ENCODE measurements at regions not wholly inside any gene's neighbourhood (a gene's known extent, or its start where the extent isn't known, plus 50 kb on each side); places are given as distances from the start of the nearest gene placed in this dataset.

DNA sequence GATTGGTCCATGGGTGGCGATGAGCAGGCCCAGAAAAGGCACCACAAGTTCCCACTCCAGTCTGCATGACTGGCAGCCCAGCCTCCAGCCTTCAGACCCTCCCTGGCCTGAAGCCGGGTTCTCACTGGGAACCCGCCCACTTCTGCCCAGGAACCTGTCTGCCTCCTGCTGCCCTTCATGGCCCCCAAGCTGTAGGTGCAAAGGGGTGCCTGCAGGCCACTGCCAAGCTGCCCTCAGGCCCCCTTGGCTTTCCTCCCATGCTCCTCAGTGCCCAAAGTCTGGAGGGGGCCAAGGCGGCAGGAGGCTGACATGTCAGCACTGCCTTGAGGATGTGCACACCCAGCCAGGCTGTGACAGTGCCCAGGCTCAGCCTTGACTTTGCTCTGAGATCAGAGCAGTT lies 488.5 kb upstream of the THBS1 start:
- no peaks in the 10 kb centered on the region for H3K36me3 ChIP-seq (ENCODE audit: control insufficient read depth, insufficient read depth, low read length)
- intact Hi-C loops (cut with micrococcal nuclease; ENCODE audit: unreplicated experiment): no loop called here
- H3K4me1 ChIP-seq: peaks cover 11% of the 10 kb centered on the region; the same call in 1 of the 2 replicates
- no peaks in the 10 kb centered on the region for H3K9me3 ChIP-seq
- CTCF ChIA-PET: no interaction called here
- H3K4me3 Mint-ChIP-seq (ENCODE audit: unreplicated experiment): no peak overlapping the region
- H3K27me3 ChIP-seq (replicated peaks; ENCODE audit: control insufficient read depth, insufficient read depth, low read length): no peaks in the 10 kb centered on the region
- H3K4me1 Mint-ChIP-seq (ENCODE audit: low read depth, unreplicated experiment): peaks cover 10% of the 10 kb centered on the region
- no peaks in the 10 kb centered on the region for H3K9me3 Mint-ChIP-seq (ENCODE audit: unreplicated experiment)
- no TSS peak for BruUV-seq (replicated peaks)
- H3K27me3 Mint-ChIP-seq (ENCODE audit: insufficient read depth, unreplicated experiment): no peaks in the 10 kb centered on the region
- H3K4me3 ChIP-seq (ENCODE audit: low read depth, low read length): no peak overlapping the region
- TF ChIP-seq, protein P1, sequence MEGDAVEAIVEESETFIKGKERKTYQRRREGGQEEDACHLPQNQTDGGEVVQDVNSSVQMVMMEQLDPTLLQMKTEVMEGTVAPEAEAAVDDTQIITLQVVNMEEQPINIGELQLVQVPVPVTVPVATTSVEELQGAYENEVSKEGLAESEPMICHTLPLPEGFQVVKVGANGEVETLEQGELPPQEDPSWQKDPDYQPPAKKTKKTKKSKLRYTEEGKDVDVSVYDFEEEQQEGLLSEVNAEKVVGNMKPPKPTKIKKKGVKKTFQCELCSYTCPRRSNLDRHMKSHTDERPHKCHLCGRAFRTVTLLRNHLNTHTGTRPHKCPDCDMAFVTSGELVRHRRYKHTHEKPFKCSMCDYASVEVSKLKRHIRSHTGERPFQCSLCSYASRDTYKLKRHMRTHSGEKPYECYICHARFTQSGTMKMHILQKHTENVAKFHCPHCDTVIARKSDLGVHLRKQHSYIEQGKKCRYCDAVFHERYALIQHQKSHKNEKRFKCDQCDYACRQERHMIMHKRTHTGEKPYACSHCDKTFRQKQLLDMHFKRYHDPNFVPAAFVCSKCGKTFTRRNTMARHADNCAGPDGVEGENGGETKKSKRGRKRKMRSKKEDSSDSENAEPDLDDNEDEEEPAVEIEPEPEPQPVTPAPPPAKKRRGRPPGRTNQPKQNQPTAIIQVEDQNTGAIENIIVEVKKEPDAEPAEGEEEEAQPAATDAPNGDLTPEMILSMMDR (IDR thresholded peaks at IDR 0.05; ENCODE audit: insufficient read depth in 1 of 2, low read depth in 1 of 2, low read length in 1 of 2, severe bottlenecking in 1 of 2, unreplicated experiment in 1 of 2): no peak
- DNase-seq: no peak
- no peak overlapping the region for H3K27ac Mint-ChIP-seq (ENCODE audit: unreplicated experiment)
- POLR2A ChIA-PET: no interaction called here
- H3K36me3 Mint-ChIP-seq (ENCODE audit: insufficient read depth, unreplicated experiment): no peaks in the 10 kb centered on the region

DNA sequence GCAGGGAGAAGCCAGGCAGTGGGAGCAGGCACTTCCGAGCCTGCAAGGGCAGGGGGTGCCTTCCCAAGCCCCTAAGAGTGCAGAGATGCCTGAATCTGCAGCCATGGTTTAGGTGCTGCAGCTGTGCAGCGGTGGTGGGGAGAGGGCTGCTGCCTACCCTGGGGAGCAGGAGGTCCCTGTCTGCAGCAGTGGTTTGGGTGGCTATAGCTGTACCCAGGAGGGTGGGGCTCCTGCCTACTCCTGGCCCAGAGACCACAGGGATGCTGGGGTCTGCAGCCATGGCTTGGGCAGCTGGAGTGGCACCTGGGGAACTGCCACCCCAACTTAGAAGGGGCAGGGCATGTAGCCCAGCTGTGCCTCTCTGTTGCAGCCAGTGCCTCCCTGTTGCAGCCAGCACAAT lies 488.1 kb upstream of the THBS1 start:
- H3K4me1 Mint-ChIP-seq (ENCODE audit: low read depth, unreplicated experiment): peaks cover 10% of the 10 kb centered on the region
- Histone ChIP-seq H3K36me3 (ENCODE audit: control insufficient read depth, insufficient read depth, low read length) (no peaks in the 10 kb centered on the region), H3K4me1 (peaks cover 11% of the 10 kb centered on the region; the same call in 1 of the 2 replicates), H3K9me3 (no peaks in the 10 kb centered on the region), H3K27me3 (replicated peaks; ENCODE audit: control insufficient read depth, insufficient read depth, low read length) (no peaks in the 10 kb centered on the region), H3K4me3 (ENCODE audit: low read depth, low read length) (no peak overlapping the region)
- no peak overlapping the region for H3K27ac Mint-ChIP-seq (ENCODE audit: unreplicated experiment)
- no peaks in the 10 kb centered on the region for H3K9me3 Mint-ChIP-seq (ENCODE audit: unreplicated experiment)
- H3K36me3 Mint-ChIP-seq (ENCODE audit: insufficient read depth, unreplicated experiment): no peaks in the 10 kb centered on the region
- CTCF ChIA-PET: no interaction called here
- no peak for DNase-seq
- intact Hi-C loops (cut with micrococcal nuclease; ENCODE audit: unreplicated experiment): no loop called here
- TF ChIP-seq, protein P1 (IDR thresholded peaks at IDR 0.05; ENCODE audit: insufficient read depth in 1 of 2, low read depth in 1 of 2, low read length in 1 of 2, severe bottlenecking in 1 of 2, unreplicated experiment in 1 of 2): no peak
- POLR2A ChIA-PET: no interaction called here
- H3K4me3 Mint-ChIP-seq (ENCODE audit: unreplicated experiment): no peak overlapping the region
- no peaks in the 10 kb centered on the region for H3K27me3 Mint-ChIP-seq (ENCODE audit: insufficient read depth, unreplicated experiment)
- no TSS peak for BruUV-seq (replicated peaks)

DNA sequence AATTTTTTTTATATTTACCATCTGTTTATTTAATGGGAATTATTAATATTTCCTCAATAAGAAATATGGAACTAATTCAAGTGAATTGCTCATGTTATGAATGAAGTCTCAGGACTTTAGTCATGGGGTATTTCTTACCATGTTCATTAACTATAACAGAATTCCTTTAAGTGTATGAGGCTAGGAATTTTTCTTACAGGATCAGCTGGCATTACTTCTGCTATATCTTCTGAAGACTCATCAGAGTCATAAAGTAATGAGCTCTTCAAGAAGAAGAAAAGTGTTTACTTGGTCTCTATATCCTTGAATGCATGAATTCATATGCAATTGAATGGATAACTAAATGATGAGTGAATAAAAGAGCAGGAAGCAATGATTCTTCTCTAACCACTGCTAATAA lies 486.8 kb upstream of the THBS1 start:
- TF ChIP-seq, protein P1 (IDR thresholded peaks at IDR 0.05; ENCODE audit: insufficient read depth in 1 of 2, low read depth in 1 of 2, low read length in 1 of 2, severe bottlenecking in 1 of 2, unreplicated experiment in 1 of 2): no peak
- Mint-ChIP-seq H3K27me3 (ENCODE audit: insufficient read depth, unreplicated experiment) (no peaks in the 10 kb centered on the region), H3K27ac (ENCODE audit: unreplicated experiment) (no peak overlapping the region), H3K9me3 (ENCODE audit: unreplicated experiment) (no peaks in the 10 kb centered on the region), H3K36me3 (ENCODE audit: insufficient read depth, unreplicated experiment) (no peaks in the 10 kb centered on the region), H3K4me1 (ENCODE audit: low read depth, unreplicated experiment) (peaks cover 10% of the 10 kb centered on the region), H3K4me3 (ENCODE audit: unreplicated experiment) (no peak overlapping the region)
- no TSS peak for BruUV-seq (replicated peaks)
- intact Hi-C loops (cut with micrococcal nuclease; ENCODE audit: unreplicated experiment): no loop called here
- CTCF ChIA-PET: no interaction called here
- Histone ChIP-seq H3K27me3 (replicated peaks; ENCODE audit: control insufficient read depth, insufficient read depth, low read length) (no peaks in the 10 kb centered on the region), H3K4me1 (peaks cover 11% of the 10 kb centered on the region; the same call in 1 of the 2 replicates), H3K9me3 (no peaks in the 10 kb centered on the region), H3K4me3 (ENCODE audit: low read depth, low read length) (no peak overlapping the region), H3K36me3 (ENCODE audit: control insufficient read depth, insufficient read depth, low read length) (no peaks in the 10 kb centered on the region)
- DNase-seq: no peak
- POLR2A ChIA-PET: no interaction called here

Measured in Caco-2 (cell line).